Spleen (tissue), 7 donors: ENCODE measurements at regions not wholly inside any gene's neighbourhood (a gene's known extent, or its start where the extent isn't known, plus 50 kb on each side); places are given as distances from the start of the nearest gene placed in this dataset.
"Not testable (repeated sequence)": the region's sequence is repeated elsewhere in the genome, so short reads cannot be mapped to it uniquely, and the experiment has no call there.

Experiments used
- CTCF ChIP-seq, 11 experiments: fragments of 200-600 bp in 7 of 11; fragments of 450-650 bp in 4 of 11; sonication (generic) in 4 of 11; IDR thresholded peaks in 8 of 11; conservative IDR thresholded peaks in 3 of 11; 1 replicate in 7 of 11; 2 replicates in 4 of 11; pipeline versions ENCODE4 v1.4.0 to v1.8.0; 2016 to 2021; ENCODE audit warnings: antibody characterized with exemption in 11 of 11, inconsistent platforms in 4 of 11, mild to moderate bottlenecking in 1 of 11
- POLR2A ChIP-seq, 3 donors: fragments of 450-650 bp; IDR thresholded peaks; one replicate each; pipeline ENCODE4 v1.5.1; 2017; ENCODE audit warnings: antibody characterized with exemption in 3 of 3, mild to moderate bottlenecking in 1 of 3
- POLR2AphosphoS5 ChIP-seq, 3 donors: sonication (generic); formaldehyde crosslinking; IDR thresholded peaks; one replicate each; pipeline ENCODE4 v1.5.1; 2017; ENCODE audit warnings: antibody characterized with exemption in 3 of 3
- donor health status: DM: no; HTN: no; CAD: no; lungs with moderate emphysema.
- donor health status: DM: no; HTN: no; CAD: no.
- donor health status: DM: no; HTN: no; CAD: no.

- TF ChIP-seq POLR2A (IDR thresholded peaks at IDR 0.05); CTCF (IDR thresholded peaks at IDR 0.05 in 8 of 11, conservative IDR thresholded peaks at IDR 0.05 in 3 of 11); POLR2AphosphoS5 (IDR thresholded peaks at IDR 0.05): not testable (repeated sequence)
These were observed 369.1 kb upstream of the USP9Y start for GRCh38 chrY:12331917-12332316.
